Smooth muscle cell (in vitro differentiated cells): ENCODE measurements at regions not wholly inside any gene's neighbourhood (a gene's known extent, or its start where the extent isn't known, plus 50 kb on each side); places are given as distances from the start of the nearest gene placed in this dataset.

Experiments used
- DNase-seq: peaks from one replicate; lab custom pipeline; 2025; ENCODE audit not compliant: unreplicated experiment; lab: John Stamatoyannopoulos, UW
- H2AFZ ChIP-seq: fragments of 200-600 bp; sonication (generic); 2 replicates; pipeline ENCODE4 v1.6.0; 2016; ENCODE audit warnings: antibody characterized with exemption, low read depth, mild to moderate bottlenecking
- H3F3A ChIP-seq: fragments of 200-600 bp; sonication (generic); 2 replicates; pipeline ENCODE4 v1.6.0; 2017; ENCODE audit warnings: antibody characterized with exemption, low read depth
- H3K27ac ChIP-seq: fragments of 200-600 bp; sonication (generic); 2 replicates; pipeline ENCODE4 v1.5.1; 2016; ENCODE audit warnings: low read depth, mild to moderate bottlenecking
- H3K27me3 ChIP-seq: fragments of 200-600 bp; sonication (generic); 2 replicates; pipeline ENCODE4 v1.6.1; 2016; ENCODE audit warnings: low read depth, mild to moderate bottlenecking
- H3K36me3 ChIP-seq: fragments of 200-600 bp; sonication (generic); 2 replicates; pipeline ENCODE4 v1.5.1; 2016; ENCODE audit warnings: low read depth
- H3K4me1 ChIP-seq: fragments of 200-600 bp; sonication (generic); 2 replicates; pipeline ENCODE4 v1.5.1; 2016; ENCODE audit warnings: low read depth
- H3K4me2 ChIP-seq: fragments of 200-600 bp; sonication (generic); 2 replicates; pipeline ENCODE4 v1.6.0; 2016; ENCODE audit warnings: mild to moderate bottlenecking
- H3K4me3 ChIP-seq: fragments of 200-600 bp; sonication (generic); 2 replicates; pipeline ENCODE4 v1.5.1; 2016; ENCODE audit warnings: mild to moderate bottlenecking
- H3K79me2 ChIP-seq: fragments of 200-600 bp; sonication (generic); 2 replicates; pipeline ENCODE4 v1.6.0; 2016; ENCODE audit warnings: low read depth, mild to moderate bottlenecking
- H3K9ac ChIP-seq: fragments of 200-600 bp; sonication (generic); 2 replicates; pipeline ENCODE4 v1.6.0; 2016; ENCODE audit warnings: low read depth
- H3K9me3 ChIP-seq: fragments of 200-600 bp; sonication (generic); replicated peaks from 2 replicates; pipeline ENCODE4 v1.5.1; 2016; ENCODE audit warnings: low read depth
- H4K20me1 ChIP-seq: fragments of 200-600 bp; sonication (generic); 2 replicates; pipeline ENCODE4 v1.6.0; 2016; ENCODE audit warnings: low read depth
- CTCF ChIP-seq: fragments of 200-600 bp; sonication (generic); IDR thresholded peaks from 2 replicates; pipeline ENCODE4 v1.5.1; 2017; ENCODE audit warnings: borderline replicate concordance, mild to moderate bottlenecking, antibody characterized with exemption; ENCODE audit not compliant: insufficient read depth, poor library complexity, severe bottlenecking
- WGBS: methylation state at CpG from one replicate; pipeline ENCODE4 v1.1.7; 2016; ENCODE audit warnings: low lambda C conversion rate; 5-methylcytosine and 5-hydroxymethylcytosine counted together

- no peak for TF ChIP-seq CTCF
- no peak for DNase-seq
- Histone ChIP-seq H3K4me1 (no peaks in the 10 kb centered on the region), H3K4me3 (no peak overlapping the region), H4K20me1 (no peaks in the 10 kb centered on the region), H3K9me3 (no peaks in the 10 kb centered on the region), H2AFZ (no peak overlapping the region), H3F3A (no peaks in the 10 kb centered on the region), H3K9ac (no peak overlapping the region), H3K27ac (no peak overlapping the region), H3K27me3 (no peaks in the 10 kb centered on the region), H3K36me3 (no peaks in the 10 kb centered on the region), H3K79me2 (no peaks in the 10 kb centered on the region), H3K4me2 (no peak overlapping the region)
Observed at GRCh38 chr1:218804014-218804785, 369.5 kb upstream of the LYPLAL1 start.

DNA sequence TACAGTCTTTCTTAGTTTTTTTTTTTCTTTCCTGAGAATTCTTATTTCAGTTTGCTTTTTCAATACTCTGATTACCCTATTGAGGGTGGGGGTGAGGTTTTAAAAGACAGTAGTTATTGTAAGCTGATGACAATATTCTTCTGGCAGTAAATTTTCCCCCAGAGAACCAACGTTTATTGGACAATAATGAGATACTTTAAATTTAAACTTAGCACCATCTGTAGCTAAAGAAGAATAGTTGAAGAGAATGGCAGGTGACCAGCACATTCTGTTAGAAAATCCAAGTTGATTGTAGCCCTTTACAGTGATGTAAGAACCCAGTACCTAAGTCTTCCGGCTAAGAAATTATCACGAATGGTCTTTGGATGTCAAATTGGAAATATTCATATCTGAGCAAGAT lies 364.6 kb upstream of the LYPLAL1 start:
- Histone ChIP-seq H3K9me3 (no peaks in the 10 kb centered on the region), H3K4me1 (peaks cover 4% of the 10 kb centered on the region), H3K4me2 (no peak overlapping the region), H3F3A (no peaks in the 10 kb centered on the region), H3K79me2 (no peaks in the 10 kb centered on the region), H3K27ac (no peak overlapping the region), H3K36me3 (no peaks in the 10 kb centered on the region), H3K4me3 (no peak overlapping the region), H4K20me1 (no peaks in the 10 kb centered on the region), H3K27me3 (no peaks in the 10 kb centered on the region), H3K9ac (no peak overlapping the region), H2AFZ (no peak overlapping the region)
- no peak for TF ChIP-seq CTCF
- no peak for DNase-seq
- WGBS = 84% methylated on average over 3 of the region's 3 CpGs

DNA sequence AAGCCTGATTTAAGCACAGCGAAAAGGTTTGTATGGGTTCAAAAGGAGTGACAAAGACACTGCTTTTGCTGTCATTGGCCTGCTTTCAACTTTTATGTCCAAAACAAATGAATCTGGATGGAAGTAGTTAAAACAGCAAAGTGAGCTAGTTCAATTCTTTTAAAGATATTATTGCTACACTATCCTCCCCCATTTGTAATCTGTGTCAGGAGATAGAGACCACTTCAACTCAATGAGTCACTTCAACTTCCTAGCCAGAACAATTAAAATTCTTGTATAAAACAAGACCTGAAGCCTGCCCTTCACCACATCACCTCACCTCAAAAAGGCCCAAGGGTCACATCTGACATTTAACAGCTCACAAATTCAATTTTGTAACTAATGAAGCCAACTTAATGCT lies 364.1 kb upstream of the LYPLAL1 start:
- no peaks in the 10 kb centered on the region for H3K79me2 ChIP-seq
- H3K27ac ChIP-seq = no peak overlapping the region
- no peak for DNase-seq
- no peaks in the 10 kb centered on the region for H3K9me3 ChIP-seq
- H3K4me1 ChIP-seq = peaks cover 4% of the 10 kb centered on the region
- no peak overlapping the region for H3K4me2 ChIP-seq
- 73% methylated on average over 1 of the region's 1 CpG for WGBS
- no peaks in the 10 kb centered on the region for H3K27me3 ChIP-seq
- H3K4me3 ChIP-seq = no peak overlapping the region
- H2AFZ ChIP-seq = no peak overlapping the region
- no peak overlapping the region for H3K9ac ChIP-seq
- H4K20me1 ChIP-seq = no peaks in the 10 kb centered on the region
- TF ChIP-seq CTCF = no peak
- H3F3A ChIP-seq = no peaks in the 10 kb centered on the region
- no peaks in the 10 kb centered on the region for H3K36me3 ChIP-seq

- H3K36me3 ChIP-seq = no peaks in the 10 kb centered on the region
- TF ChIP-seq CTCF = no peak
- WGBS = 62% methylated on average over 3 of the region's 3 CpGs
Observed at GRCh38 chr1:218810306-218810705, 363.4 kb upstream of the LYPLAL1 start.

More at GRCh38 chr1:218810306-218810705, 363.4 kb upstream of the LYPLAL1 start:
- H3K4me3 ChIP-seq = no peak overlapping the region
- H3K79me2 ChIP-seq = no peaks in the 10 kb centered on the region
- H3F3A ChIP-seq = no peaks in the 10 kb centered on the region
- H3K4me1 ChIP-seq = peaks cover 4% of the 10 kb centered on the region
- H2AFZ ChIP-seq = no peak overlapping the region
- no peak for DNase-seq
- no peaks in the 10 kb centered on the region for H3K27me3 ChIP-seq
- no peak overlapping the region for H3K4me2 ChIP-seq
- no peaks in the 10 kb centered on the region for H4K20me1 ChIP-seq
- H3K9me3 ChIP-seq = no peaks in the 10 kb centered on the region
- H3K9ac ChIP-seq = no peak overlapping the region
- no peak overlapping the region for H3K27ac ChIP-seq
